HEK293T (cell line): ENCODE measurements at regions not wholly inside any gene's neighbourhood (a gene's known extent, or its start where the extent isn't known, plus 50 kb on each side); places are given as distances from the start of the nearest gene placed in this dataset.

Source experiments
- CTCF ChIA-PET: fragments of 350-600 bp; formaldehyde crosslinking; extraction: SDS; loops from one replicate; lab custom pipeline; 2021; ENCODE audit warnings: antibody characterized with exemption, inconsistent platforms; lab: Yijun Ruan, JAX
- POLR2A ChIA-PET: fragments of 350-600 bp; formaldehyde crosslinking; extraction: SDS; loops from one replicate; lab custom pipeline; 2020; ENCODE audit warnings: antibody characterized with exemption, inconsistent platforms; lab: Yijun Ruan, JAX
- DNase-seq: peaks from one replicate; pipeline ENCODE4 v3.0.0; 2012; ENCODE audit warnings: mixed read lengths; ENCODE audit errors: extremely low spot score
- ARNT ChIP-seq: fragments of 450-650 bp; IDR thresholded peaks from 2 replicates; pipeline ENCODE4 v1.6.1; 2017; ENCODE audit warnings: mild to moderate bottlenecking
- BHLHE40 ChIP-seq: fragments of 450-650 bp; IDR thresholded peaks from 2 replicates; pipeline ENCODE4 v1.6.1; 2016; ENCODE audit warnings: mild to moderate bottlenecking, moderate library complexity, borderline replicate concordance
- CTBP1 ChIP-seq: fragments of 450-650 bp; IDR thresholded peaks from 2 replicates; pipeline ENCODE4 v1.6.1; 2016; ENCODE audit warnings: borderline replicate concordance
- ELF4 ChIP-seq: fragments of 450-650 bp; IDR thresholded peaks from 2 replicates; pipeline ENCODE4 v1.6.1; 2017; ENCODE audit warnings: antibody characterized with exemption
- FOXA1 ChIP-seq: fragments of 450-650 bp; IDR thresholded peaks from 2 replicates; pipeline ENCODE4 v1.6.1; 2016; ENCODE audit warnings: mild to moderate bottlenecking
- FOXK2 ChIP-seq: fragments of 450-650 bp; IDR thresholded peaks from 2 replicates; pipeline ENCODE4 v1.6.1; 2016; ENCODE audit warnings: mild to moderate bottlenecking
- FOXM1 ChIP-seq: fragments of 450-650 bp; IDR thresholded peaks from 2 replicates; pipeline ENCODE4 v1.6.1; 2017; ENCODE audit warnings: mild to moderate bottlenecking, borderline replicate concordance
- HDGF ChIP-seq: fragments of 450-650 bp; IDR thresholded peaks from 2 replicates; pipeline ENCODE4 v1.6.1; 2017; ENCODE audit warnings: antibody characterized with exemption, borderline replicate concordance
- L3MBTL2 ChIP-seq: fragments of 450-650 bp; conservative IDR thresholded peaks from 2 replicates; pipeline ENCODE4 v1.6.1; 2016; ENCODE audit warnings: mild to moderate bottlenecking
- LEF1 ChIP-seq: fragments of 450-650 bp; IDR thresholded peaks from 2 replicates; pipeline ENCODE4 v1.6.1; 2017; ENCODE audit warnings: mild to moderate bottlenecking, borderline replicate concordance
- NFRKB ChIP-seq: fragments of 450-650 bp; IDR thresholded peaks from 2 replicates; pipeline ENCODE4 v1.6.1; 2016; ENCODE audit warnings: mild to moderate bottlenecking, moderate library complexity
- SP1 ChIP-seq: fragments of 450-650 bp; IDR thresholded peaks from 2 replicates; pipeline ENCODE4 v1.6.1; 2017
- SUZ12 ChIP-seq: fragments of 450-650 bp; IDR thresholded peaks from 2 replicates; pipeline ENCODE4 v1.6.1; 2016; ENCODE audit warnings: mild to moderate bottlenecking
- TARDBP ChIP-seq: fragments of 450-650 bp; IDR thresholded peaks from 2 replicates; pipeline ENCODE4 v1.6.1; 2016
- ZNF384 ChIP-seq: fragments of 450-650 bp; IDR thresholded peaks from 2 replicates; pipeline ENCODE4 v1.6.1; 2016
- TF ChIP-seq, protein P1 (sequence below): fragments of 450-650 bp; IDR thresholded peaks from 2 replicates; pipeline ENCODE4 v1.6.1; 2016

DNA sequence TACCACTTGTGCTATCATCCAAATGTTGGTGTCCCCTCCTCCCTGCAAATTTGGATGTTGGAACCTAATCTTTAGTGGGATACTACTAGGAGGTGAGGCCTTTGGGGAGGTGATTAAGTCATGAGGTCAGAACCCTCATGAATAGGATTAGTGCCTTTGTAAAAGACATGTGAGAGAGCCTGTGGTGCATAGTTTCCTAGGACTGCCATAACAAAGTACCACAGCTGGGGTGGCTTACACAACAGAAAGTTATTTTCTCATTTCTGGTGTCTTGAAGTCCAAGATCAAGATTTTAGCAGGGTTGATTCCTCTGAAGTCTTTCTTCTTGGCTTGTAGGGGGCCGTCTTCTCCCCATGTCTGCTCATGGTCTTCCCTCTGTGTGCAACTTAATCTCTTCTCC, 562.6 kb upstream of the ARGLU1 start:
- POLR2A ChIA-PET = no interaction called here
- CTCF ChIA-PET = no interaction called here
- TF ChIP-seq HDGF = no peak
- no peak for TF ChIP-seq SUZ12
- no peak for TF ChIP-seq L3MBTL2
- TF ChIP-seq, protein P1, sequence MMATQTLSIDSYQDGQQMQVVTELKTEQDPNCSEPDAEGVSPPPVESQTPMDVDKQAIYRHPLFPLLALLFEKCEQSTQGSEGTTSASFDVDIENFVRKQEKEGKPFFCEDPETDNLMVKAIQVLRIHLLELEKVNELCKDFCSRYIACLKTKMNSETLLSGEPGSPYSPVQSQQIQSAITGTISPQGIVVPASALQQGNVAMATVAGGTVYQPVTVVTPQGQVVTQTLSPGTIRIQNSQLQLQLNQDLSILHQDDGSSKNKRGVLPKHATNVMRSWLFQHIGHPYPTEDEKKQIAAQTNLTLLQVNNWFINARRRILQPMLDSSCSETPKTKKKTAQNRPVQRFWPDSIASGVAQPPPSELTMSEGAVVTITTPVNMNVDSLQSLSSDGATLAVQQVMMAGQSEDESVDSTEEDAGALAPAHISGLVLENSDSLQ = no peak
- no peak for TF ChIP-seq BHLHE40
- no peak for TF ChIP-seq FOXM1
- no peak for TF ChIP-seq LEF1
- no peak for TF ChIP-seq FOXA1
- no peak for TF ChIP-seq SP1
- TF ChIP-seq ARNT = no peak
- TF ChIP-seq TARDBP = no peak
- no peak for TF ChIP-seq ELF4
- TF ChIP-seq ZNF384 = no peak
- TF ChIP-seq CTBP1 = no peak
- no peak for TF ChIP-seq FOXK2
- no peak for TF ChIP-seq NFRKB
- DNase-seq = no peak

DNA sequence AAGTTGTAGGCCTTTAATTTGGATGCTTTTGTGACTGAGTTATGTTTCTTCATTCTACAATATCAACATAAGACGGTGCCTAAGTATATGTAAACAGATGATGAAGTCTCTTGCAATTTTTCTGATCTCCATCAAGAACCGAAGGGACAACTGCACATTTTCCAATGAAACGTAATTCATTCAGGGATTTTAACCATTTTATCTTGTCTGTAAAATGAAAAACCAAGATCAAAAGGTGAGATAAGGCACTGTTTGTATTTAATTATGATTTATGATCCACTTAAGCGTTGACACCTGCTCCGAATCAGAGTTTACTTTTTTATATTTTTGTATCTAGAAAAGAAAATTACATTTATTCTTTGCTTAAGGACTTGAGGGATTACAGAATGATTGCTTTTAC, 556.8 kb upstream of the ARGLU1 start:
- ChIA-PET CTCF (no interaction called here), POLR2A (no interaction called here)

DNA sequence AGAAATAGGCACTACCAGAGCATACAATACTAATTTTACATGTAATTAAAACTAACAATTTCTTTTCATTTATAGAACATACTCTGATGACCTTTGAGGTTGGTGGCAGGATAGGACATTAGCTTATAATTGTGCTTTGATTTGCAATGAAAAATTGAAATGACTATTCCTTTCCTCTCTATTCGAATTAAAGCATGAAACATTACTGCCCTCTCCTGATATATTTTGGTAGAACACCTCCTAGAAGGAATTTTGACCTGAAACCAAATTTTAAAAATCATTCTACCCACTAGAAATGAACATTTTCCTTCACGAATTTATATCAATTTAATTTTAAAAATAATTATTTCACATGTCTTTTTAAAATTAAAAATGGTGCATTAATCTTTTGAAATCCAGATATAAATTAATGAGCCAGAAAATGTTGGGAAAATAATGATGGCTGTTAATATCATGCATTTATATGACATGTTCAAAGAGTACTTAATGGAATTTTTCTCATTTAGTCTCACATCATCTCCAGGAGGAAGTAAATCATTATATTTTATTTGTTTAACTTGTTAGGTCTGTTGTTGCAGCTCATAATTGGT, 556.3 kb upstream of the ARGLU1 start:
- ChIA-PET CTCF (interaction anchor here (0.6 kb wide), 1 partner anchor 205 kb away, joined by 3 read pairs; no protein-coding TSS in a partner anchor), POLR2A (no interaction called here)
- no peak for DNase-seq
- TF ChIP-seq TARDBP (no peak), LEF1 (no peak), ARNT (no peak), FOXK2 (no peak), ZNF384 (no peak), SUZ12 (no peak), FOXA1 (no peak), CTBP1 (no peak), SP1 (no peak), ELF4 (no peak), BHLHE40 (no peak), HDGF (no peak), L3MBTL2 (no peak), NFRKB (no peak), FOXM1 (no peak)
- TF ChIP-seq, protein P1 = no peak

More for the DNA sequence above, 556.8 kb upstream of the ARGLU1 start:
- no peak for TF ChIP-seq HDGF
- TF ChIP-seq ZNF384 = no peak
- no peak for TF ChIP-seq ELF4
- TF ChIP-seq FOXM1 = no peak
- TF ChIP-seq LEF1 = no peak
- TF ChIP-seq NFRKB = no peak
- no peak for TF ChIP-seq TARDBP
- no peak for TF ChIP-seq SP1
- TF ChIP-seq FOXA1 = no peak
- no peak for TF ChIP-seq BHLHE40
- TF ChIP-seq CTBP1 = no peak
- no peak for TF ChIP-seq L3MBTL2
- no peak for TF ChIP-seq FOXK2
- no peak for TF ChIP-seq ARNT
- TF ChIP-seq, protein P1 = no peak
- DNase-seq = no peak

DNA sequence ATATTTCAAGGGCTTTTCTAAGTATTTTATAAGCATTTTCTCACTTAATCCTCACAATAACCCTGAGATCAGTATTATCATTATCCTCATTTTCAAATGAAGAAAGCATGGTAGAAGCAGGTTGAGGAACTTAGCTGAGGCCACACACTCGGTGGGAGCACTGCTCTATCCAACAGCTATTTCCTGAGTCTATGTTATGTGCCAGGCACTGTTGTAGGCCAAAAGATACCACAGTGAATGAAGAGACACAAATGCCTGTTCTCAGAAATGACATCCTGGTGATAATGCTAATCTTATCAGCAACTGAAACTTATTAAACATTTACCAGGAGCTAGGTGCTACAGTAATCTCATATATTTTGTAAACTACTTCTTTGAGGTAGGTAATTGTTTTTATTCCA, 553.9 kb upstream of the ARGLU1 start:
- ChIA-PET CTCF (interaction anchor here (0.6 kb wide), 1 partner anchor 1512 kb away, joined by 3 read pairs; no protein-coding TSS in a partner anchor), POLR2A (no interaction called here)
- no peak for DNase-seq
- TF ChIP-seq ARNT (no peak), FOXK2 (no peak), FOXA1 (no peak), NFRKB (no peak), ELF4 (no peak), TARDBP (no peak), CTBP1 (no peak), L3MBTL2 (no peak)

DNA sequence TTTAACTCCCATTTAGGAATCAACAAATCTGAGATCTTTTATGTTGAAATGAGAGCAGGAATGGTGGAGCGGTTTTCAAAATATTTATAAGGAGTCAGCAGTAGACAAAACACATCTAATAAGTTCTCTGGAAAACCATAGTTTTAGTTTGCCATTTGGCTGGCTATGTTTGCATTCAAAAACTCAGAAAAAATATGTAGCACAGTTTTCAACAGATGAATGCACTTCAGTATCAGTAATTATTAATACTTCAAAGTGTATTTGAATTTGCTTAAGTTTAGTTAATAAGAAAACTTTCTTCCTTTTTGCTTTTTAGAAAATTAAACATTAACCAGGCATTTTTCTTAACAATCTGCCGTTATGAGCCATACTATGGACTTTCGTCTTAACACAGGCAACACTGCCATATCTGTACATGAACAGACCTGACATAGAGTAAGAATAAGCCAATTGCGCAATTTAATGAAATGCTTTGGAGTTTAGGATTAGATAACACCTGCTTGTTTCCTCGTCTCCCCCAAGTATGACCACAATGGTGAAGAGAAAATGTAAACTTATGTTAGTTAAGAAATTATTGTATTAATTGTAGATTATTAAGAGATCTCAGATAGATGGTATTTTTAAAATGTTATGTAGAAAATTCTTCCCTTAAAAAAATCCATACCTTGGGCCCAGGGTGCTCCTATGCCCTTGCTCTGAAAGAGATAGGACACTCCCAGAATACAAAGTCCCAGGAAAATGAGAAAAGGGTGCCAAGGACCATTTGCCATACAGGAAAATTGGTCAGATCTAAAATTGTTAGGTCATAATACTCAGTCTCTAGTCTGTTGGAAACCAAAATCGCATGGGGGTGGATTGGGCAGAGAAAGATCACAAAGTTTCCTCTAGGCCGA, 552.3 kb upstream of the ARGLU1 start:
- DNase-seq = no peak
- ChIA-PET POLR2A (no interaction called here), CTCF (no interaction called here)
- TF ChIP-seq ZNF384 (no peak), FOXA1 (no peak), BHLHE40 (no peak), L3MBTL2 (no peak), NFRKB (no peak), SUZ12 (no peak)
- TF ChIP-seq, protein P1 = no peak
